Memory B cell (primary cell): ENCODE measurements at regions not wholly inside any gene's neighbourhood (a gene's known extent, or its start where the extent isn't known, plus 50 kb on each side); places are given as distances from the start of the nearest gene placed in this dataset.

Source experiments
- ATAC-seq: fragments of 150-1000 bp; cut with Tn5 transposase; 2 replicates; pipeline ENCODE4 v1.10.0; 2021; ENCODE audit warnings: low read depth, mild to moderate bottlenecking, moderate library complexity
- DNase-seq, 2 donors: peaks; one replicate each; pipeline ENCODE4 v3.0.0; 2022; ENCODE audit warnings: low spot score in 2 of 2
- H3K27ac Mint-ChIP-seq: one replicate; pipeline ENCODE4 v1.8.0; 2022; ENCODE audit warnings: mild to moderate bottlenecking, moderate library complexity, mixed read lengths
- H3K27me3 Mint-ChIP-seq: one replicate; pipeline ENCODE4 v1.8.0; 2022; ENCODE audit warnings: mixed read lengths
- H3K36me3 Mint-ChIP-seq: one replicate; pipeline ENCODE4 v1.8.0; 2022; ENCODE audit warnings: mild to moderate bottlenecking, mixed read lengths
- H3K4me1 Mint-ChIP-seq: one replicate; pipeline ENCODE4 v1.8.0; 2022; ENCODE audit warnings: mixed read lengths
- H3K4me3 Mint-ChIP-seq: one replicate; pipeline ENCODE4 v1.8.0; 2022; ENCODE audit warnings: mild to moderate bottlenecking, moderate library complexity, mixed read lengths
- H3K9me3 Mint-ChIP-seq: one replicate; pipeline ENCODE4 v1.8.0; 2022; ENCODE audit warnings: mixed read lengths

DNA sequence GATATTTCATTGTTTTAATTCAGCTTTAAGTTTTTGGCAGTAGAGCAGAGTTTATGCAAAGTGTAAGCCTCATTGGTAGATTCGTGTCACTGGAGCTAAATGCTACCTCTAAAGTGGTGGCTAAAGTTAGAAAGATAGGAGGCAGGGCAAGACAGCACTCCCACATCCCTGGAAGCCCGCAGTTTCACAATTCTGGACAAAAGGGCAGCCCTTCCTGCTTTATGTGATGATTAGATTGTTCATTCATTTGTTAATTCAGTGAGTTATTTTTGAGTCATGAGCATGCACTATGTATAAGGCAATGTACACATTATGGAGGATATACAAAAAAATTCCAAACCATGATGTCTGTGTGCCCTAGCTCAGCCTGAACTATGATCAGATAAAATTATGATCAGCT lies 52.1 kb upstream of the EIF3M start:
- Mint-ChIP-seq H3K27ac (no peak overlapping the region), H3K27me3 (peaks cover 3% of the 10 kb centered on the region), H3K4me1 (peaks cover 4% of the 10 kb centered on the region), H3K36me3 (no peaks in the 10 kb centered on the region), H3K4me3 (no peak overlapping the region), H3K9me3 (no peaks in the 10 kb centered on the region)
- DNase-seq (no peak), ATAC-seq (no peak)

DNA sequence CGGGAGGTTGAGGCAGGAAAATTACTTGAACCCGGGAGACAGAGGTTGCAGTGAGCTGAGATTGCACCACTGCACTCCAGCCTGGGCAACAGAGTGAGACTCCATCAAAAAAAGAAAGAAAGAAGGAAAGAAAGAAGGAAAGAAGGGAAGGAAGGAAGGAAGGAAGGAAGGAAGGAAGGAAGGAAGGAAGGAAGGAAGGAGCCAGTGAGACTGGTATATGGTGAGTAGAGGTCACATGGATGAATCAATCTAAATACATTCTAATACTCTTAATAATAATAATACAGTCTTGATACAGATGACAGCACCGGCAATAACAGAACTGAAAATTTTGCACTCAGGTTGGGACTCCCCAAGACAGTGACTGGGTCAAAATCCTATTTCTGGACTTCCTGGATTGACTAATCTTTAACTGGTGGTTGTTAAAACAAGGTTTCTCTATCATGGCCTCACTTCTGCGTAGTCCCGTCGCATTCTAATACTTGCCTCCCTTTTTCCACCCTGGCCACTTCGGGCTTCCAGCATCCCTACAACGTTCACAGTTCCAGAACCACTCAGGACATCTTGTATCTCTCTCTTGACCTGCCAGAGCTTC lies 53.5 kb upstream of the EIF3M start:
- peaks cover 4% of the 10 kb centered on the region for H3K4me1 Mint-ChIP-seq
- H3K27me3 Mint-ChIP-seq: peaks cover 3% of the 10 kb centered on the region
- DNase-seq: no peak
- no peaks in the 10 kb centered on the region for H3K36me3 Mint-ChIP-seq
- no peak overlapping the region for H3K27ac Mint-ChIP-seq
- no peaks in the 10 kb centered on the region for H3K9me3 Mint-ChIP-seq
- peak; percentile 22 for ATAC-seq
- no peak overlapping the region for H3K4me3 Mint-ChIP-seq

DNA sequence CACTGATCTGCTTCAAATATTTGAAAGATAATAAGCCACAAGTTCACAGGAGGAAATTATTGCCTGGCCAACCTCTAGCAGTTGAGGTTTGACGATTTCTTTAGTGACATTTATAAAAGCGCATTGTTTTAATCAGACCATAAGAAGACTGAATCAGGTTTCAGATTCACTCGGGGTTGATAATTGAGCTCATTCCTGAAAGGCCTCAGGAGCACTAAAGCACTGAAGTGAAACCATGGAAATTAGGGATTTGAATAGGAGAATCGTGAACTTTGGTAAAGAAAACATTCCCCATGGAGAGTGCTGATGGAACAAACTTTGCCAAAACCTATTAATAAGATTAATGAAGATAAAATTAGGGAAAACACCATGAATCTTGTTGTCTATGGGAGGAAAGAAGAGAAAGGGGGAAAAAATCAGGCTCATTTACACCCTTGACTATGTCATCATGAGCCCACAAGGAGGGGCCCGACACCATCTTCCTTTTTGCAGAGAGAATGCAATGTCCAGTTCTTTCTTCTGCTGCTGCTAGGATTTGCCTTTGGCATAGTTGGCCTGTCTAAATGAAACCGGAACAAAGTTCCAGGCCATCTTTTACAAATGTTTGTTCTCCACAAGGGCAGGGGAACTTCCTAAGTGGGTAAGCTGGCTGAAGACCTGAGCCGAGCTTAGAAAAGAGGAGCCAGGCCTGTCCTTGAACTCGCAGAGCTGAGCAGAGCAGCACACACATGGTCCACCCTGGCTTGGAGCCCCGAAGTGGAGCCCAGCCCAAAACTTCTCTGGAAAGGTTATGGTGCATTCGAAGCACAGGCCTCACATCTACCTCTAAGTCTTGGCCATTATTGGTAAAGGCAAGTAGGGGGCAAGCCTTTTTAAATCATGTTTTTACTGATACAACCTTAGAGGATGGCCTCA lies 56.1 kb upstream of the EIF3M start:
- Mint-ChIP-seq H3K4me3 (no peak overlapping the region), H3K27me3 (no peaks in the 10 kb centered on the region), H3K27ac (no peak overlapping the region), H3K4me1 (peaks cover 4% of the 10 kb centered on the region), H3K9me3 (peaks cover 3% of the 10 kb centered on the region), H3K36me3 (no peaks in the 10 kb centered on the region)
- ATAC-seq (no peak), DNase-seq (no peak)

DNA sequence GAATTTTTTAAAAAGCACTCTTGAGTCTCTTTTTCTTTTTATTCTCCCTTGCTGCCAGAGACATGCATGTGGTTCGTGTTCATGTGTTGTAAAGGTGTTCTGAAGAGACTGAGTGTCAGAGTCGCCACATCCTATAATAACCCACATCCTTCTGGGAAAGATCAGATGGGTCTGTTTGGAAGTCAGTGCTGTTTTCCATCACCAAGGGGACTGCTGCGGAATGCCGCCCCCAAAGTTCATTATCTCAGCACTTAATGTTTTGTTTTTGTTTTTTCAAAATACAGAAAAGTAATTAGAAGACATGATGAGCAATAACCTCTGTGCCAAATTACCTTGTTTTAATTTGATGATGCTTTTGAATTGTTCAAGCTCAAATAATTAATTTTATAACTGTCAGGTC lies 56.9 kb upstream of the EIF3M start:
- peaks cover 3% of the 10 kb centered on the region for H3K9me3 Mint-ChIP-seq
- no peak overlapping the region for H3K4me3 Mint-ChIP-seq
- ATAC-seq (no peak), DNase-seq (no peak)
- no peak overlapping the region for H3K27ac Mint-ChIP-seq
- no peaks in the 10 kb centered on the region for H3K27me3 Mint-ChIP-seq
- no peaks in the 10 kb centered on the region for H3K36me3 Mint-ChIP-seq
- peaks cover 4% of the 10 kb centered on the region for H3K4me1 Mint-ChIP-seq

DNA sequence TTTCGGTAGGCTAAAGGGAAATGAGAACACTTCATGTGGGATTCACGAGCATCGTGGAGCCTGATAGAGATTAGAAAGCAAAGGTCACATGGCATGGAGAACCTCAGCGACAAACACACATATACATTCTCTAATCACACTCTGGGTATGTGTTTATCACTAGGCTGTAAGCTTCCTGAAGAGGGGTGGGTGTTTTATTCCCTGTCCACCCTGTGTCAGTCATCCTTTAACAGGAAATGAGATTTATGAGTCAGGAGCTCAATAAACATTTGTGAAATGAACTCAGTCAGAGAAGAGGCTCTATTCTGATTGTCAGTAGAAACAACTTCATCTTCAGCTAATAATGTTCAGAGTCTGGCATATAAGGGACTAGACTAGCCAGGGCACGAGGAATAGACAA lies 71.7 kb upstream of the EIF3M start:
- Mint-ChIP-seq H3K27me3 (peaks cover 6% of the 10 kb centered on the region), H3K9me3 (peaks cover 2% of the 10 kb centered on the region), H3K36me3 (peaks cover 3% of the 10 kb centered on the region), H3K4me1 (peaks cover 4% of the 10 kb centered on the region), H3K4me3 (no peak overlapping the region), H3K27ac (no peak overlapping the region)
- ATAC-seq (no peak), DNase-seq (no peak)

DNA sequence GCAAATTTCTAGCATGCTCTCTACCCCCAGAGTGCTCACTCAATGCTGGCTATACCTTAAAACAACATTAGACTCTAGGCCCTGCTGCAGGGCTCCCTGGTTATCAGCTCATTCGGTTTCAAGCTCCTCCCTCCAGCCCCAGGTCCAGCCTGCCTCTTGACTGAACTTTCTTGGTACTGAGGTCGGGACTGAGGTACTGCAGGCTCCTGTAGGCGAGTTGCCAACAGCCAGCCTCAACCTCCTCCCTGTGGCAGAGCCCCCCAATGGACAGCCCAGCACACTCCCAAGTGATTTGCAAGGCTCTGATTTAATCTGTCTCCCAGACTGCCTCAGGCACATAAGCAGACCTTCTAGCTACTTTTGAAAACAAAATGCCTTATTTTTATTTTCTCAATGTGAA lies 73.6 kb upstream of the EIF3M start:
- Mint-ChIP-seq H3K27ac (no peak overlapping the region), H3K4me1 (peaks cover 4% of the 10 kb centered on the region), H3K4me3 (no peak overlapping the region), H3K27me3 (peaks cover 6% of the 10 kb centered on the region), H3K9me3 (no peaks in the 10 kb centered on the region), H3K36me3 (peaks cover 2% of the 10 kb centered on the region)
- no peak for DNase-seq
- ATAC-seq: no peak

DNA sequence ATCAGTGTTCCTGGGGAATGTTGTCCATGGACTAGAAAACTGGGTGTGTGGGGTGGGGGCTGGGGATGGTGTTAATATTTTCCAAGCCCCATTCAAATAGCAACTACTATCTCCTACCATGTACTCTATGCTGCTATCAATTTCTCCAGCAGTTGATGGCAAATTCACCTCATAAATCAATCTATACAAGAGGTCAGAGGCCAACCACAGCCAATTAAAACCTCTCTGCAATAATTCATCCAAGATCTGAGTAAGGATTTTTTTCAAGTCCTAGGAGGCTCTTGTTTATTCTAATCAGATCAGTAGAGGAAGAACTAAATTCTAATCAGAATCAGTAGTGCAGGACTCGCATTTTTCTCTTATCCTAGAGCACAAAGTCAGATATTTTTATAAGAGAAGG lies 73.4 kb upstream of the WT1 start:
- peaks cover 2% of the 10 kb centered on the region for H3K36me3 Mint-ChIP-seq

DNA sequence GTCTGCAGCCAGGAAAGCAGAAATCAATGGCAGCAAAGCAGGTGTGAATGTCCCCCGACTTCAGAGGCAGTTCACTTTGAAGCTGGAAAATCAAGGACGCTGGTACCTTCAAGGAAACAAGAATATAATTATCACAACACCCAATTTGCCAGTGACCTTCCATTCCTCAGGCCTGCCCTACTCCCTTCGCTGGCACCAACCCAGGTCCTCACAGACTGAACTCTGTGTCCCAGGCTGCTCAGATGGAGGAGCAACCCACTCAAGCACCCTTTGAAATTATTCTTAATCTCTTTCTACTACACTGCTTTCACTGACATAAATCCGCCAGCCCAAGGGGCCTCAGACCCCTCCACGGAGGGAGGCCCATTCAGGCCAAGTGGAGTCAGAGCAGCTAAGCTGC lies 64.7 kb upstream of the WT1 start:
- peaks cover 5% of the 10 kb centered on the region for H3K27me3 Mint-ChIP-seq
- no peaks in the 10 kb centered on the region for H3K9me3 Mint-ChIP-seq
- DNase-seq (no peak), ATAC-seq (no peak)
- H3K27ac Mint-ChIP-seq: no peak overlapping the region
- H3K4me3 Mint-ChIP-seq: no peak overlapping the region
- no peaks in the 10 kb centered on the region for H3K4me1 Mint-ChIP-seq
- H3K36me3 Mint-ChIP-seq: no peaks in the 10 kb centered on the region

More for the DNA sequence above, 73.4 kb upstream of the WT1 start:
- ATAC-seq (no peak), DNase-seq (no peak)
- peaks cover 6% of the 10 kb centered on the region for H3K27me3 Mint-ChIP-seq
- H3K4me1 Mint-ChIP-seq: peaks cover 4% of the 10 kb centered on the region
- no peak overlapping the region for H3K4me3 Mint-ChIP-seq
- H3K9me3 Mint-ChIP-seq: no peaks in the 10 kb centered on the region
- no peak overlapping the region for H3K27ac Mint-ChIP-seq

DNA sequence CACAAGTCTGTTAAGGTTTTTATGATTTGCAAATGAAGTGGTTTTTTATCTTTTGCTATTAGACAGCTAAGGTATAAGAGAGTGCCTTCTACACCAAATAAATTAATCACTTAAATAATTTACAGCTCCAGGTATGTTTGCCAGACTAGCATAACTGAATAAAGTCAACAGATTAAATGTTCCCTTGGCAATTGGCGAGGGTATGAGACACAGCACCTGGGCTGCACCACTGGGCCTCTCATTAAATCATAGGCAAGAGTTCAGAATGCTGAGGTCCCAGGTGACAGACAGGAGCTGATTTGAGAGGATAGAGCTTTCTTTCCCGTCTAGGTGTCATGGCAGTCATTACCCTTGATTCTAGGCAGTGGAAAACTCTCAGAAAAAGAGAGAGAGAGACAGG lies 62.6 kb upstream of the WT1 start:
- Mint-ChIP-seq H3K27ac (no peak overlapping the region), H3K4me3 (no peak overlapping the region), H3K36me3 (no peaks in the 10 kb centered on the region), H3K4me1 (no peaks in the 10 kb centered on the region), H3K27me3 (peaks cover 5% of the 10 kb centered on the region), H3K9me3 (no peaks in the 10 kb centered on the region)
- no peak for ATAC-seq
- DNase-seq: no peak

DNA sequence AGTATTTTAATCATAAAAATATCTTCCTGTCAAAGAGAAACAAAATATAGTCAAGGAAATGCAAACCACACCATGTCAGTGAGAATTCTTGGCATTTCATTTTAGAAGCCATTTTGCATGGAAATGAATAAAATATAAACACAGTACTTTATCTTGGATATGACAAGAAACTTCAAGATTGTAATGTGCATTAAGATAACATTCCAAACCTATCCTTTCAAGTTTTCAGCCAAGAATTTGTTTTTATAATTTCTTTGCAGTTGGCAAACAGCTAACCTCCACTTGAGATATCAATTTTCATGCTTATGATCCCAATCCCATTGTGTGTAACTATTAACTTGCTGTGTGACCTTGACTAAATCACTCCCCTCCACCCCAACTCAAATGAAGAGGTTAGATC lies 59.3 kb upstream of the WT1 start:
- H3K4me3 Mint-ChIP-seq: no peak overlapping the region
- no peak for ATAC-seq
- peaks cover 5% of the 10 kb centered on the region for H3K27me3 Mint-ChIP-seq
- DNase-seq: no peak
- no peaks in the 10 kb centered on the region for H3K36me3 Mint-ChIP-seq
- no peaks in the 10 kb centered on the region for H3K4me1 Mint-ChIP-seq
- no peak overlapping the region for H3K27ac Mint-ChIP-seq
- H3K9me3 Mint-ChIP-seq: no peaks in the 10 kb centered on the region

DNA sequence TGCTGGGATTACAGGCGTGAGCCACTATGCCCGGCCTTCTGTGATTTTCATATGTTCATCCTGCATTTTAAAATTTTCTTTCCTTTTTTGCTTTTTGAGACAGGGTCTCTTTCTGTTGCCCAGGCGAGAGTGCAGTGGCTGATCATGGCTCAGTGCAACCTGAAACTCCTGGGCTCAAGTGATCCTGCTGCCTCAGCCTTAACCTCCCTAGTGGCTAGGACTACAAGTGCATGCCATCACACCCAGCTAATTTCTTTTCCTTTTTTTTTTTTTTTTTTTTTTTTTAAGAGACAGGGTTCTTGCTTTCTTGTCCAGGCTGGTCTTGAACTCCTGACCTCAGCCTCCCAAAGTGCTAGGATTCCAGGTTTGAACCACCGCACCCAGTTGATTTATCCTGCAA lies 54.1 kb upstream of the WT1 start:
- ATAC-seq (no peak), DNase-seq (no peak)
- H3K27me3 Mint-ChIP-seq: no peaks in the 10 kb centered on the region
- H3K4me3 Mint-ChIP-seq: no peak overlapping the region
- H3K4me1 Mint-ChIP-seq: no peaks in the 10 kb centered on the region
- H3K9me3 Mint-ChIP-seq: no peaks in the 10 kb centered on the region
- no peaks in the 10 kb centered on the region for H3K36me3 Mint-ChIP-seq
- H3K27ac Mint-ChIP-seq: no peak overlapping the region

DNA sequence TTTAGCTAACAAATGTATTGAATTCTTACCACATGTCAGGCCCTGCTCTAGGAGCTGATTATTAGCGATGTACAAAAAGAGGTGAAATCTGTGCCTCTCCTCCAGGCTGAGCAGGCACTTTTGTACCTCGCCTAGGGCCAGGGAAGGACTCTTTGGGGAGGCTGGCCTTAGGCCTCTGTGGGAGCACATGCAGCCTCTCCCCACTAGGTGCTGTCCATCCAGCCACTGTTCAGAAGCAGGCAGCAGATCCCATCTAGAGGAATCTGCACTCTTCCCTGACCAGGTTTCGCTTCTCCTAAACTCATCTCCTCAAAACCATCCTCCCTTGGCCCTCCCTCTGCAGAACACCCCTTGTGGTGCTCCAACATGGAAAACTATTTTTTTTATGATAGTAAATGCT lies 51.9 kb upstream of the WT1 start:
- Mint-ChIP-seq H3K27ac (no peak overlapping the region), H3K9me3 (no peaks in the 10 kb centered on the region), H3K4me3 (no peak overlapping the region), H3K4me1 (no peaks in the 10 kb centered on the region), H3K27me3 (no peaks in the 10 kb centered on the region), H3K36me3 (no peaks in the 10 kb centered on the region)
- ATAC-seq (no peak), DNase-seq (no peak)

DNA sequence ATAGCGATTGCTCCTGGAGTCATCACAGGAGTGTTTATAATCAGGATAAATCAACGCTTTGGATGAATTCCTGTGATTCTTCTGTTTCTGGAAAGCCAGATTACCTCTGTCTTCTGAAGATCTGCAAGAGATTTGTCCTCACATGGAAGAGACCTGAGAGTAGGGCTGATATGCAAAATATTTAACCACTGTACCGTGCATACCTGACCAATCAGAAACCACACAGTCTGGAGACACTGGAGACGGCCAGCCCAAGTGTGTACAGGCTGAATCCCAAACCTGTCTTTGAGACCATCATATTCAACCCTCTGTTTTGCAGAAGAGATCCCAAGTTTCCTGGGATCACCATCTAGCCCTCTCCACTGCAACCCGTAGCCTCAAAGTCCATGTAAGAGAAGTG lies 50.4 kb upstream of the WT1 start:
- Mint-ChIP-seq H3K9me3 (no peaks in the 10 kb centered on the region), H3K4me1 (no peaks in the 10 kb centered on the region), H3K36me3 (no peaks in the 10 kb centered on the region), H3K4me3 (no peak overlapping the region), H3K27ac (no peak overlapping the region), H3K27me3 (no peaks in the 10 kb centered on the region)
- ATAC-seq: no peak
- DNase-seq: no peak
